Natural killer cell treated with Interleukin-12 subunit alpha and Interleukin-12 subunit beta and Interleukin-15 and Interleukin-18, amount 100 ng/mL, for 72 hours (primary cell): ENCODE measurements at regions not wholly inside any gene's neighbourhood (a gene's known extent, or its start where the extent isn't known, plus 50 kb on each side); places are given as distances from the start of the nearest gene placed in this dataset.
A peak's percentile ranks its signal among the peaks of the same experiment; 100 is the strongest.

ENCODE experiments used
- ATAC-seq, 2 donors: fragments of 150-1000 bp; cut with Tn5 transposase in 1 of 2; sonication (Bioruptor Pico), chemical (Tn5 transposase) in 1 of 2; 2 replicates each; pipeline ENCODE4 v1.10.0; 2021
- DNase-seq: peaks from one replicate; pipeline ENCODE4 v3.0.0; 2022; ENCODE audit warnings: low spot score
- H3K27ac Mint-ChIP-seq, 2 donors: 1 replicate in 1 of 2; 2 replicates in 1 of 2; pipeline ENCODE4 v1.8.0; 2022; ENCODE audit warnings: mixed read lengths in 2 of 2, mild to moderate bottlenecking in 1 of 2, moderate library complexity in 1 of 2
- H3K27me3 Mint-ChIP-seq, 2 donors: 1 replicate in 1 of 2; 2 replicates in 1 of 2; pipeline ENCODE4 v1.8.0; 2022; ENCODE audit warnings: mixed read lengths in 2 of 2
- H3K36me3 Mint-ChIP-seq: one replicate; pipeline ENCODE4 v1.8.0; 2022; ENCODE audit warnings: mixed read lengths
- H3K4me1 Mint-ChIP-seq, 2 donors: 1 replicate in 1 of 2; 2 replicates in 1 of 2; pipeline ENCODE4 v1.8.0; 2022; ENCODE audit warnings: low read depth in 2 of 2, mixed read lengths in 2 of 2, mild to moderate bottlenecking in 1 of 2
- H3K4me3 Mint-ChIP-seq: one replicate; pipeline ENCODE4 v1.8.0; 2022; ENCODE audit warnings: mixed read lengths
- H3K9me3 Mint-ChIP-seq: 2 replicates; pipeline ENCODE4 v1.8.0; 2022; ENCODE audit warnings: mixed read lengths

- ATAC-seq (no peak), DNase-seq (no peak)
- Mint-ChIP-seq H3K36me3 (no peaks in the 10 kb centered on the region), H3K27me3 (peaks cover 15 to 28% of the 10 kb centered on the region in 2 donors), H3K27ac (no peak overlapping the region), H3K4me3 (no peak overlapping the region), H3K4me1 (no peaks in the 10 kb centered on the region), H3K9me3 (no peaks in the 10 kb centered on the region)
These were observed 239.4 kb downstream of the IRF8 start for GRCh38 chr16:86138121-86139085.

- DNase-seq = no peak
- ATAC-seq = no peak
- no peaks in the 10 kb centered on the region for H3K4me1 Mint-ChIP-seq
- no peak overlapping the region for H3K4me3 Mint-ChIP-seq
- no peaks in the 10 kb centered on the region for H3K9me3 Mint-ChIP-seq
- peaks cover 7 to 12% of the 10 kb centered on the region in 2 donors for H3K27me3 Mint-ChIP-seq
- no peaks in the 10 kb centered on the region for H3K36me3 Mint-ChIP-seq
- no peak overlapping the region for H3K27ac Mint-ChIP-seq
These were observed 243.9 kb downstream of the IRF8 start for GRCh38 chr16:86142801-86143236.

- no peaks in the 10 kb centered on the region for H3K36me3 Mint-ChIP-seq
- H3K9me3 Mint-ChIP-seq = no peaks in the 10 kb centered on the region
- no peak overlapping the region for H3K4me3 Mint-ChIP-seq
- no peaks in the 10 kb centered on the region for H3K4me1 Mint-ChIP-seq
- H3K27me3 Mint-ChIP-seq = peaks cover 7 to 11% of the 10 kb centered on the region in 2 donors
- no peak overlapping the region for H3K27ac Mint-ChIP-seq
- ATAC-seq (peak; percentile 33 to 51), DNase-seq (no peak)
These were observed 244.7 kb downstream of the IRF8 start for GRCh38 chr16:86143666-86144065.

- Mint-ChIP-seq H3K4me1 (no peaks in the 10 kb centered on the region), H3K27me3 (peaks cover 0 to 14% of the 10 kb centered on the region in 2 donors), H3K36me3 (no peaks in the 10 kb centered on the region), H3K4me3 (no peak overlapping the region), H3K9me3 (no peaks in the 10 kb centered on the region), H3K27ac (no peak overlapping the region)
- no peak for DNase-seq
- ATAC-seq = no peak
These were observed 246.7 kb downstream of the IRF8 start for GRCh38 chr16:86145669-86146068.

- Mint-ChIP-seq H3K27me3 (peaks cover 19 to 27% of the 10 kb centered on the region in 2 donors), H3K27ac (no peak overlapping the region), H3K36me3 (no peaks in the 10 kb centered on the region), H3K4me1 (no peaks in the 10 kb centered on the region), H3K9me3 (no peaks in the 10 kb centered on the region), H3K4me3 (no peak overlapping the region)
- no peak for DNase-seq
- ATAC-seq = no peak
These were observed 251.8 kb downstream of the IRF8 start for GRCh38 chr16:86150641-86151238.

GRCh38 chr16:86151239-86151851, 252.4 kb downstream of the IRF8 start:
- ATAC-seq = no peak
- Mint-ChIP-seq H3K4me3 (no peak overlapping the region), H3K4me1 (no peaks in the 10 kb centered on the region), H3K27me3 (peaks cover 19 to 31% of the 10 kb centered on the region in 2 donors), H3K36me3 (no peaks in the 10 kb centered on the region), H3K9me3 (no peaks in the 10 kb centered on the region), H3K27ac (no peak overlapping the region)
- DNase-seq = no peak

GRCh38 chr16:86156155-86156554, 257.2 kb downstream of the IRF8 start:
- no peak for ATAC-seq
- no peak overlapping the region for H3K4me3 Mint-ChIP-seq
- DNase-seq = no peak
- H3K27ac Mint-ChIP-seq = no peak overlapping the region
- H3K4me1 Mint-ChIP-seq = peaks cover 0 to 5% of the 10 kb centered on the region in 2 donors
- H3K36me3 Mint-ChIP-seq = no peaks in the 10 kb centered on the region
- peaks cover 15 to 42% of the 10 kb centered on the region in 2 donors for H3K27me3 Mint-ChIP-seq
- H3K9me3 Mint-ChIP-seq = peaks cover 5% of the 10 kb centered on the region

- Mint-ChIP-seq H3K4me3 (no peak overlapping the region), H3K9me3 (peaks cover 5% of the 10 kb centered on the region)
- no peak for ATAC-seq
These were observed 258.8 kb downstream of the IRF8 start for GRCh38 chr16:86157616-86158247.

GRCh38 chr16:86158688-86159360, 259.9 kb downstream of the IRF8 start:
- no peak overlapping the region for H3K4me3 Mint-ChIP-seq
- H3K27me3 Mint-ChIP-seq = peaks cover 10 to 32% of the 10 kb centered on the region in 2 donors
- ATAC-seq (no peak), DNase-seq (no peak)
- H3K27ac Mint-ChIP-seq = peak overlapping the region in 1 of 2 donors; percentile 21
- peaks cover 0 to 5% of the 10 kb centered on the region in 2 donors for H3K4me1 Mint-ChIP-seq
- no peaks in the 10 kb centered on the region for H3K36me3 Mint-ChIP-seq
- peaks cover 5% of the 10 kb centered on the region for H3K9me3 Mint-ChIP-seq

More at GRCh38 chr16:86157616-86158247, 258.8 kb downstream of the IRF8 start:
- Mint-ChIP-seq H3K36me3 (no peaks in the 10 kb centered on the region), H3K4me1 (peaks cover 0 to 5% of the 10 kb centered on the region in 2 donors), H3K27me3 (peaks cover 14 to 37% of the 10 kb centered on the region in 2 donors), H3K27ac (no peak overlapping the region)
- DNase-seq = peak; percentile 22

- Mint-ChIP-seq H3K4me3 (no peak overlapping the region), H3K9me3 (no peaks in the 10 kb centered on the region), H3K27me3 (peaks cover 0 to 19% of the 10 kb centered on the region in 2 donors), H3K27ac (no peak overlapping the region), H3K36me3 (peaks cover 13% of the 10 kb centered on the region), H3K4me1 (peaks cover 0 to 3% of the 10 kb centered on the region in 2 donors)
- DNase-seq = no peak
- no peak for ATAC-seq
These were observed 266.5 kb downstream of the IRF8 start for GRCh38 chr16:86165479-86165878.

GRCh38 chr16:86166414-86166813, 267.5 kb downstream of the IRF8 start:
- H3K9me3 Mint-ChIP-seq = no peaks in the 10 kb centered on the region
- H3K36me3 Mint-ChIP-seq = peaks cover 13% of the 10 kb centered on the region
- H3K27ac Mint-ChIP-seq = no peak overlapping the region
- no peak overlapping the region for H3K4me3 Mint-ChIP-seq
- ATAC-seq (no peak), DNase-seq (no peak)
- H3K4me1 Mint-ChIP-seq = peaks cover 0 to 7% of the 10 kb centered on the region in 2 donors
- H3K27me3 Mint-ChIP-seq = peaks cover 0 to 25% of the 10 kb centered on the region in 2 donors

GRCh38 chr16:86167061-86167460, 268.1 kb downstream of the IRF8 start:
- peaks cover 13% of the 10 kb centered on the region for H3K36me3 Mint-ChIP-seq
- ATAC-seq (no peak), DNase-seq (no peak)
- H3K4me1 Mint-ChIP-seq = peaks cover 0 to 7% of the 10 kb centered on the region in 2 donors
- no peak overlapping the region for H3K27ac Mint-ChIP-seq
- peaks cover under 1 to 23% of the 10 kb centered on the region in 2 donors for H3K27me3 Mint-ChIP-seq
- no peak overlapping the region for H3K4me3 Mint-ChIP-seq
- H3K9me3 Mint-ChIP-seq = no peaks in the 10 kb centered on the region

GRCh38 chr16:86170720-86171119, 271.8 kb downstream of the IRF8 start:
- ATAC-seq (no peak), DNase-seq (no peak)
- no peaks in the 10 kb centered on the region for H3K9me3 Mint-ChIP-seq
- H3K4me1 Mint-ChIP-seq = peaks cover 0 to 7% of the 10 kb centered on the region in 2 donors
- H3K27ac Mint-ChIP-seq = no peak overlapping the region
- peaks cover 23 to 34% of the 10 kb centered on the region in 2 donors for H3K27me3 Mint-ChIP-seq
- H3K36me3 Mint-ChIP-seq = peaks cover 1% of the 10 kb centered on the region
- H3K4me3 Mint-ChIP-seq = no peak overlapping the region
